ENCODE measurements at regions not wholly inside any gene's neighbourhood (a gene's known extent, or its start where the extent isn't known, plus 50 kb on each side); places are given as distances from the start of the nearest gene placed in this dataset.
"Not testable (repeated sequence)": the region's sequence is repeated elsewhere in the genome, so short reads cannot be mapped to it uniquely, and the experiment has no call there.

DNA sequence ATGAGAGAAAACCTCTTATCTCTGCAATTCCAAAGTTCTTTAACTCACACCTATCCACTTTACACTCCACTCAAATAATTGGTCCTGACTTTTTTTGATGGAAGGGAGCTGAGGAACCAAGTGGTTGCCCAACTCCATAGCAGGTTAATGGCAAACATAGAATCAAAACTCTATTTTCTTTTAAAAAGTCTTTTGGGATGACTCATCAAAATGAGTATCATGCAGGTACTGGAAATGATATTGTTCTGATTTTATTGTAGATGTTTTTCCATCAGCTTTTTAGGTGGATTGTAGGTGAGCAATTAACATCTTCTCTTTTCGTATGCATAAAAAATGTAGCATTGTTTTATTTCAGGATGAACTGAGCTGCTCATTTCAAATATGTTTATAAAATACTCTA, 239.5 kb downstream of the SATB1 start:
- DNase-seq = no peak

DNA sequence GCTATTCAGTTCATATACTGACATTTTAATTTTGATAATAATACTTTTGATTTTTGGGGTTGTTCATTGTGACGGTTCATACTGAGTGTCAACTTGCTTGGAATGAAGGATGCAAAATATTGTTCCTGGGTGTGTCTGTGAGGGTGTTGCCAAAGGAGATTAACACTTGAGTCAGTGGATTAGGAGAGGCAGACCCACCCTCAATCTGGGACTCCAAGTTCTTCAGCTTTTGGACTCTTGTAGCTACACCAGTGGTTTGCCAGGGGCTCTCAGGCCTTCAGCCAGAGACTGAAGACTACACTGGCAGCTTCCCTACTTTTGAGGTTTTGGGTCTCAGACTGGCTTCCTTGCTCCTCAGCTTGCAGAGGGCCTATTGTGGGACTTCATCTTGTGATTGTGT, 242.2 kb downstream of the SATB1 start:
- DNase-seq = not testable (repeated sequence)

GRCh38 chr3:18179521-18179920, 245.6 kb downstream of the SATB1 start:
- peak; percentile 8 to 45 for DNase-seq

DNA sequence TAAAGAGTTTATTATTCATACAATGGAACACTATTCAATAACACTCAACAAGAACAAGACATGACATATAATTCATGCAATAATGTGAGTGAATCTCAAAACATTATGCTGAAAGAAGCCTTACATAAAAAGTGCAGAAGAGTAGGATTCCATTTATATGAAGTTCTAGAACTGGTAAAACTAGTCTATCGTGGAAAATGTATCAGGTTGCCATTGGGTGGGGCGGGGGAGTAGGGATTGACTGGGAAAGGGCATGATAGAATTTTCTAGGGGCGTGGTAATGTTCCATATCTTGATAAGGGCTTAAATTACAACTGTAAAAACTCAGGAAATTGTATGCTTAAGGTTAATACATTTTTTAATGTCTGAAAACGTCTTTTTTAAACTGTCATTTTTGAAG, 247.9 kb downstream of the SATB1 start:
- no peak for DNase-seq

- not testable (repeated sequence) for DNase-seq
Measured at GRCh38 chr3:18173891-18174290, 251.2 kb downstream of the SATB1 start.

DNA sequence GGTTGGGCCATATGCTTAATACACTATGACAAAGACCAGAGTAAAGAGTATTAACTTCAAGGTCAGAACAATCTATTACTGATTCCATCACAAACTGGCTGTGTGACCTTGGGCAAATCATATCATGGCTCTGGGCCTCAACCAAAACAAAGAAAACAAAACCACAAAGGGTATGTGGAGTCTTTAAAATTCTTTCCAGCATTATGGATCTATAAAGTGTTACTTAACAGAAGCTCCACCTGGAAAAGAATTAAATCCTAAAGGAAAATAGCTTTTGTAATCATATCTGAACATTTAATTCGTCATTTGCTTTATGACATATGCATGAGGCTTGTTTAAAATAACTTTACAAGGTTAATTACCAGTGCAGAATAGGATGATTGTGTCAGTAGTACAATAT, 265.5 kb downstream of the SATB1 start:
- DNase-seq = no peak

GRCh38 chr3:18153571-18154173, 271.5 kb downstream of the SATB1 start:
- no peak for DNase-seq

DNA sequence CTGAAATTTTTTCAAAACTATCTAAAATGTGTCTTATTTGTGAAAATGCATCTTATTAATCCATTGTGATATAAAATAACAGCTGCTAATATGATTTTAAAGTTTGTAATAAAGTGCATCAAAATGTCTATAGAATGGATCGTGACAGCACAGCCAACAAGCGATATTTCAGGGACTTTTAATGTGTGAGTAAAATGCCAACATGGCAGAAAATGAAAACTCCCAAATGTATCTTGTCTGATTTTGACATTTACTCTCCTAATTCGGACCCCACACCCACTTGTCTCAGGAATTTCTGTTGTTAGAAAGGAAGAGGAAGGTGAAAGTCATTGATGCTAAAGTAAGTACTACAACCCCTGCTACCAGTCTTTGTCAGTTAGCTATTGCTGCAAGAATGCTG, 273.9 kb downstream of the SATB1 start:
- no peak for DNase-seq

DNA sequence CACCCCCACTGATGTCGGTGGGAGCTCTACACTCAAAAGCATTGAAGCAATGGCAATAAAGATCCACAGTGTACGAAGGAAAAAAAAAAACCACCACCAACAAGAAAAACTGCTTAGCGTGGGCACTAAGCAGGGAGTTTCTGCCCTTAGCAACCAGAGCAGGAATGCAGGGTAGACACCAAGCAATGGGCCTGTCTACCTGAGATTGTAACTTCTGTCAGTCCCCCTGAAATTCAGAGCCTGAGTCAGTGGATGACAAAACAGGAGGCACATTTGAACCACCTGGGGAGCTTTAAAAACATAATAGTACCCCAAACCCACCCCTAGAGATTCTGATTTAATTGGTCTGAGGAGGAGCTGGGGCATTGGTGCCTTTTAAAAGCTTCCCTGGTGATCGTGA, 275.2 kb downstream of the SATB1 start:
- no peak for DNase-seq

GRCh38 chr3:18149386-18149785, 275.8 kb downstream of the SATB1 start:
- DNase-seq = no peak

GRCh38 chr3:18144571-18144970, 280.6 kb downstream of the SATB1 start:
- no peak for DNase-seq

GRCh38 chr3:18143258-18143780, 281.8 kb downstream of the SATB1 start:
- no peak for DNase-seq

DNA sequence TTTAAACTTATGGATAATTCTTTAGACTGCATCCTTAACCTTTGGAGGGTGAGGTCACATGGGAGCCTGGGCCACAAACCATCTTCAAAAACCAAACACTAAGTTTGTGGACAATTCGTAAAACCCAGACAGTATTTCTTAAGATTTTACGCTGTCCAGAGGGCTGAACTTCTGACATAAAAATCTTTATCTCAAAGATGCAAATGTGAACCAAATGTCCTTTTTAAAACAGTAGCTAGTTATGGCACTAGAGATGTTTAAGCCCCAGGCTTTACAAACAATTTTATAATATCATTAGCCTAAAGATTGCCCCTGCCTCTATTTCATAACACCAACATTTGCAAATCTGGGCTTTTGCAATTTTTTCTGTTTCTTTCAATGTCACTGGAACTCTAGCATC, 287.2 kb downstream of the SATB1 start:
- no peak for DNase-seq

GRCh38 chr3:18135060-18135814, 289.9 kb downstream of the SATB1 start:
- no peak for DNase-seq

DNA sequence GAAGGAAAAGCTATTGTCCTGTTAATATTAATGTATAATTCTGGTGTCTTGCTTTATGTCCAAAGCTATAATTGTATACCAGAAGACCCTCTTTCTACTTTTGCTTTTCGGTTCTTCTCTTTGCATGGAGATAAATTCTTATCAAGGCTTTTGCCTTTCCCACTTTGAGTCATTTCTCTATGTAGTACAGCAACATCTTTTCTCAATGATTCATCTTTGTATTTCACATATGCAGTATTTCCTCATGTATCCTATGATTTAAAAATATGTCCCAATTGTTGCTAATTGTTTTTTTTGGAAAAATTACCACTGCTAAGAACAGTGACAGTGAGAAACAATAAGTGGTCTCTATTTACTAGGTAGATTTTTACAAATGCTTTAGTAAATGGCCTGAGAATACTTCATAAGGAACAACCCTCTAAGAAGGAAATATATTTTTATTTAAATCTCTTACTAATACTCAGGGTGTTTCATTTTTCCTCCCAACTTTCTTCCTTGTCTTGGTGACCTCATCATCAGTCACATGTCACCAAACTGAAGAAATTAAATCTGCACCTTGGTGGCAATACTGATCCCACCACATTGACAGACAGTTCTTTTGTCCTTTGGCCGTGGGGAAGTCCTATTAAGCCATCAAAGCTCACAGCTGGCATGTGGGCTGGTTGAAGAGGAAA, 290.6 kb downstream of the SATB1 start:
- DNase-seq = no peak

DNA sequence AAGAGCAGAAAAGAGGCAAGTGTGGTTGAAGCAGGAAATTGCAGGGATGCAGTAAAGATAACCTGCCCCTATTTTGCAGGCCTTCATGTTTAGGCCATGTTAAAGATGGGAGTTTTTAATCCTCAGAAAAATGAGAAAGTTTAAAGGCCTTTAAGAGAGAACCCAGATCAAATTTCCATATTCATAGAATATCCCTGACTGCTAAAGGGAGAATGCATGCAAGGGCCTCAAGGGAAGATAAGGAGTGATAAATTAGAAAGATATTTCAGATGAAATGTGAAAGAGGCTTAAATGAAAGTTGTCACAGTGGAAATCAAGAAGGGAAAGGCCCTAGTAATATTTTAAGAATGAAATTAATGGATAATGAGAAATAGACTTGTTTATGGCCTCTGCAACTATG, 292.1 kb downstream of the SATB1 start:
- no peak for DNase-seq

GRCh38 chr3:18127859-18128681, 297.1 kb downstream of the SATB1 start:
- DNase-seq = no peak

- no peak for DNase-seq
Measured at GRCh38 chr3:18127174-18127858, 297.8 kb downstream of the SATB1 start.

- no peak for DNase-seq
Measured at GRCh38 chr3:18126772-18127171, 298.4 kb downstream of the SATB1 start.

DNA sequence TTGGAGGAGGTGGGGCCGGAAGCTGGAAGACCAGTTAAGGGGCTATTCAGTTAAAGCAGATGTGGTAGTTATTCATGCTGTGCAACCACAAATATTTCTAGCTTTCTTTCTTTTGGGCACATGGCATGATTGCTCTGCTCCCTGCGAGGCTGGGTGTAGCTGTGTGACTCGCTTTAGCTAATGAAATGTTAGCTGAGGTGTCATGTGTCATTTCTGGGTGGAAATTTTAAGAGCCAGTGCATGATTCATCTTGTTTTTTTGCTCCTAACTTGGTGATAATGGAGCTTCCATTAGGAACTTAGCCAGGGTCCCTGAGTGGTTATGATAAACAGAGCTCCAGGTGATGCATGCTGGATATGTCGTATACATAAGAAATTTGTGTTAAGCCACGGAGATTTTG, 300.6 kb downstream of the SATB1 start:
- no peak for DNase-seq

GRCh38 chr3:18122264-18122663, 302.9 kb downstream of the SATB1 start:
- no peak for DNase-seq

DNA sequence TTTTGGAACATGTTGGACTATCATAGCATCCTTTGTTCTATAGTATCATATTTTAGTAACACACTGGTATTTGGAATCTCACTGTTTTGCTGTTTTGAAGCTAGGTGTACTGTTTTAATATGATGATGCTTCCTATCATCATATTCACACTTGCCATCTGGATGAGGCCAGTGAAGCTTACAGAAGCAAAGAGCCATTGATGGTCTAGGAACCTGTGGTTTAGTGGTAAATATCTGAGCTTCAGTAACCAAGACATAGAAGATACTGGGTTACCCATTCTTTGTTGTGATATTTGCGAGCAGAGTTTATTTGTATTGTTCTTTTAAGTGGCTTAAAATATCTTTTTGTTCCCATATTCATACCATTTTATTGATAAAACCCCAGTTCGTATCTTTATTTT, 304.1 kb downstream of the SATB1 start:
- no peak for DNase-seq

- DNase-seq = no peak
Measured at GRCh38 chr3:18119866-18120265, 305.3 kb downstream of the SATB1 start.
